ENCODE measurements at regions not wholly inside any gene's neighbourhood (a gene's known extent, or its start where the extent isn't known, plus 50 kb on each side); places are given as distances from the start of the nearest gene placed in this dataset.

GRCh38 chr2:35973737-35974132 lies 381.8 kb upstream of the CRIM1 start:
- TF ChIP-seq EP300 (conservative IDR thresholded peaks at IDR 0.05; ENCODE audit: poor library complexity, severe bottlenecking) (no peak), EZH2 (IDR thresholded peaks at IDR 0.05; ENCODE audit: borderline replicate concordance, insufficient read depth, low read length, poor library complexity, severe bottlenecking) (no peak), CTCF (IDR thresholded peaks at IDR 0.05; ENCODE audit: poor library complexity, severe bottlenecking) (no peak), TAF1 (IDR thresholded peaks at IDR 0.05; ENCODE audit: low read depth) (no peak), SMC3 (conservative IDR thresholded peaks at IDR 0.05; ENCODE audit: poor library complexity) (no peak)
